ENCODE measurements at regions not wholly inside any gene's neighbourhood (a gene's known extent, or its start where the extent isn't known, plus 50 kb on each side); places are given as distances from the start of the nearest gene placed in this dataset.

DNA sequence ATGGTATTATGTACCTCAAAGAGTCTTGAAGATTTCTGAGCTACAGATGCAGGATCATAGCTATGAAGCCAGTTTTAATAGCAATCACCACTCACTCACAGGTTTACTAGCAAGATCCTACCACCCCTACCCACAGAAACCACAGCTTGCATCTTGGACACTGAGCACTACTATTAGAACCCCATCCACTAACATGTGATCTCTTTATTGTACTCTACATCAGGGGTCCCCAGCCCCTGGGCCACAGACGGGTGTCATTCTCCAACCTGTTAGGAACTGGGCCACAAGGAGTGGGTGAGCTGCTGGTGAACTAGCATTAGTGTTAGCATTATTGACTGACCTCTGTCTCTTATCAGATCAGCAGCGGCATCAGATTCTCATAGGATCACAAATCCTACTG, 844.8 kb upstream of the CHORDC1 start:
- TF ChIP-seq EZH2 (IDR thresholded peaks at IDR 0.05; ENCODE audit: borderline replicate concordance, low read depth, low read length, poor library complexity, severe bottlenecking): no peak
- TF ChIP-seq, protein P1, sequence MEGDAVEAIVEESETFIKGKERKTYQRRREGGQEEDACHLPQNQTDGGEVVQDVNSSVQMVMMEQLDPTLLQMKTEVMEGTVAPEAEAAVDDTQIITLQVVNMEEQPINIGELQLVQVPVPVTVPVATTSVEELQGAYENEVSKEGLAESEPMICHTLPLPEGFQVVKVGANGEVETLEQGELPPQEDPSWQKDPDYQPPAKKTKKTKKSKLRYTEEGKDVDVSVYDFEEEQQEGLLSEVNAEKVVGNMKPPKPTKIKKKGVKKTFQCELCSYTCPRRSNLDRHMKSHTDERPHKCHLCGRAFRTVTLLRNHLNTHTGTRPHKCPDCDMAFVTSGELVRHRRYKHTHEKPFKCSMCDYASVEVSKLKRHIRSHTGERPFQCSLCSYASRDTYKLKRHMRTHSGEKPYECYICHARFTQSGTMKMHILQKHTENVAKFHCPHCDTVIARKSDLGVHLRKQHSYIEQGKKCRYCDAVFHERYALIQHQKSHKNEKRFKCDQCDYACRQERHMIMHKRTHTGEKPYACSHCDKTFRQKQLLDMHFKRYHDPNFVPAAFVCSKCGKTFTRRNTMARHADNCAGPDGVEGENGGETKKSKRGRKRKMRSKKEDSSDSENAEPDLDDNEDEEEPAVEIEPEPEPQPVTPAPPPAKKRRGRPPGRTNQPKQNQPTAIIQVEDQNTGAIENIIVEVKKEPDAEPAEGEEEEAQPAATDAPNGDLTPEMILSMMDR (conservative IDR thresholded peaks at IDR 0.05; ENCODE audit: low read depth, low read length): no peak
